ENCODE measurements at regions not wholly inside any gene's neighbourhood (a gene's known extent, or its start where the extent isn't known, plus 50 kb on each side); places are given as distances from the start of the nearest gene placed in this dataset.

- TF ChIP-seq CTCF (IDR thresholded peaks at IDR 0.05; ENCODE audit: low read length) (no peak), EZH2 (optimal IDR thresholded peaks at IDR 0.05; ENCODE audit: low read depth, low read length) (no peak)
These were observed 656.0 kb upstream of the NDST4 start for GRCh38 chr4:115769396-115769795.

All from MM.1S (cell line).